OCI-LY3 (cell line): ENCODE measurements at regions not wholly inside any gene's neighbourhood (a gene's known extent, or its start where the extent isn't known, plus 50 kb on each side); places are given as distances from the start of the nearest gene placed in this dataset.

Experiments
- EZH2phosphoT487 ChIP-seq: fragments of 200-600 bp; shearing (Covaris generic); IDR thresholded peaks from 2 replicates; pipeline ENCODE4 v1.6.1; 2018; ENCODE audit warnings: antibody characterized with exemption, mixed run types, low read depth
- TF ChIP-seq, protein P1 (sequence below): fragments of 200-600, 300-600 bp; sonication (generic); IDR thresholded peaks from 2 replicates; pipeline ENCODE4 v1.5.1; 2014; ENCODE audit warnings: antibody characterized with exemption, low read length, low read depth

- TF ChIP-seq, protein P1, sequence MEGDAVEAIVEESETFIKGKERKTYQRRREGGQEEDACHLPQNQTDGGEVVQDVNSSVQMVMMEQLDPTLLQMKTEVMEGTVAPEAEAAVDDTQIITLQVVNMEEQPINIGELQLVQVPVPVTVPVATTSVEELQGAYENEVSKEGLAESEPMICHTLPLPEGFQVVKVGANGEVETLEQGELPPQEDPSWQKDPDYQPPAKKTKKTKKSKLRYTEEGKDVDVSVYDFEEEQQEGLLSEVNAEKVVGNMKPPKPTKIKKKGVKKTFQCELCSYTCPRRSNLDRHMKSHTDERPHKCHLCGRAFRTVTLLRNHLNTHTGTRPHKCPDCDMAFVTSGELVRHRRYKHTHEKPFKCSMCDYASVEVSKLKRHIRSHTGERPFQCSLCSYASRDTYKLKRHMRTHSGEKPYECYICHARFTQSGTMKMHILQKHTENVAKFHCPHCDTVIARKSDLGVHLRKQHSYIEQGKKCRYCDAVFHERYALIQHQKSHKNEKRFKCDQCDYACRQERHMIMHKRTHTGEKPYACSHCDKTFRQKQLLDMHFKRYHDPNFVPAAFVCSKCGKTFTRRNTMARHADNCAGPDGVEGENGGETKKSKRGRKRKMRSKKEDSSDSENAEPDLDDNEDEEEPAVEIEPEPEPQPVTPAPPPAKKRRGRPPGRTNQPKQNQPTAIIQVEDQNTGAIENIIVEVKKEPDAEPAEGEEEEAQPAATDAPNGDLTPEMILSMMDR: no peak
- no peak for TF ChIP-seq EZH2phosphoT487
Observed at GRCh38 chr3:24607281-24607680, 112.6 kb upstream of the THRB start.
